GM10266 (cell line): ENCODE measurements at regions not wholly inside any gene's neighbourhood (a gene's known extent, or its start where the extent isn't known, plus 50 kb on each side); places are given as distances from the start of the nearest gene placed in this dataset.

Source experiments
- DNase-seq: peaks from one replicate; pipeline ENCODE4 v3.0.0; 2012; ENCODE audit errors: extremely low spot score
- TF ChIP-seq, protein P1 (sequence below): IDR thresholded peaks from 2 replicates; pipeline ENCODE4 v1.5.1; 2012; ENCODE audit warnings: mild to moderate bottlenecking, low read depth; ENCODE audit not compliant: control insufficient read depth, insufficient read depth; ENCODE audit errors: missing control alignments

DNA sequence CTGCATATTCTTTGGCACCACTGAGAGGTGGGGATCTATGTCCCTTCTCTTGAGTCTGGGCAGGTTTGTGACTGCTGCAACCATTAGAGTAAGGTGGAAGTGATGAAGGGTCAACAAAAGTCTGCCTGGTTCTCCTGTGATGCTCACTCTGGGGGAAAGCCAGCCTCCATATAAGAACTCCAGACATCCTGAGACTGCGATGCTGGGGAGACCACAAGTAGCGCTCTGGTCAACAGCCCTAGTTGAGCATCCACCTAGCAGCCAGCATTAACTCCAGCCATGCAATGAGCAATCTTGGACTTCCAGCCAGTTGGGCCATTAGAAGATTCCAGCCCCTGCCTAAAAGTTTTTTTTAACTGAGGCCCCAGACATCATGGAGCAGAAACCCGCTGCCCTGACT is 62.8 kb downstream of the SCN11A start:
- TF ChIP-seq, protein P1, sequence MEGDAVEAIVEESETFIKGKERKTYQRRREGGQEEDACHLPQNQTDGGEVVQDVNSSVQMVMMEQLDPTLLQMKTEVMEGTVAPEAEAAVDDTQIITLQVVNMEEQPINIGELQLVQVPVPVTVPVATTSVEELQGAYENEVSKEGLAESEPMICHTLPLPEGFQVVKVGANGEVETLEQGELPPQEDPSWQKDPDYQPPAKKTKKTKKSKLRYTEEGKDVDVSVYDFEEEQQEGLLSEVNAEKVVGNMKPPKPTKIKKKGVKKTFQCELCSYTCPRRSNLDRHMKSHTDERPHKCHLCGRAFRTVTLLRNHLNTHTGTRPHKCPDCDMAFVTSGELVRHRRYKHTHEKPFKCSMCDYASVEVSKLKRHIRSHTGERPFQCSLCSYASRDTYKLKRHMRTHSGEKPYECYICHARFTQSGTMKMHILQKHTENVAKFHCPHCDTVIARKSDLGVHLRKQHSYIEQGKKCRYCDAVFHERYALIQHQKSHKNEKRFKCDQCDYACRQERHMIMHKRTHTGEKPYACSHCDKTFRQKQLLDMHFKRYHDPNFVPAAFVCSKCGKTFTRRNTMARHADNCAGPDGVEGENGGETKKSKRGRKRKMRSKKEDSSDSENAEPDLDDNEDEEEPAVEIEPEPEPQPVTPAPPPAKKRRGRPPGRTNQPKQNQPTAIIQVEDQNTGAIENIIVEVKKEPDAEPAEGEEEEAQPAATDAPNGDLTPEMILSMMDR = no peak
- DNase-seq = no peak

DNA sequence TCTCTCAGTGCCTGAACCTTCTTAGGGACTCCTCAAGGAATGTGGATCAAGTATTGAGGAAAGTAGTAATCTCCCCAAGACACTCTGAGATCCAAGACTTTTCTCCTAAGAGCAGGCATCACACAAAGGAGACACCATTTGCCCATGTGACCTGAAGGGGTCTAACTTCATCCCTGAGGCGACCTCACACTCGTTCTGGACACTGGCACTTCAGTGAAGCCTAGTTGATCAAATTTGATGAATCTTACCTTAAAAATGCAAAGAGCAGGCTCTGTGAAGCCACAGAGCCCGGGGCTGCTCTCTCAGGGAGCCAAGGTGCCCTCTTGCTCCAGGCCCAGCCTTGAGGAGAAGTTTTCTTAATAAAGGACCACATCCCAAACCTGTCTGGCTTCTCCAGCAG is 64.3 kb downstream of the SCN11A start:
- no peak for DNase-seq
- TF ChIP-seq, protein P1 = no peak

DNA sequence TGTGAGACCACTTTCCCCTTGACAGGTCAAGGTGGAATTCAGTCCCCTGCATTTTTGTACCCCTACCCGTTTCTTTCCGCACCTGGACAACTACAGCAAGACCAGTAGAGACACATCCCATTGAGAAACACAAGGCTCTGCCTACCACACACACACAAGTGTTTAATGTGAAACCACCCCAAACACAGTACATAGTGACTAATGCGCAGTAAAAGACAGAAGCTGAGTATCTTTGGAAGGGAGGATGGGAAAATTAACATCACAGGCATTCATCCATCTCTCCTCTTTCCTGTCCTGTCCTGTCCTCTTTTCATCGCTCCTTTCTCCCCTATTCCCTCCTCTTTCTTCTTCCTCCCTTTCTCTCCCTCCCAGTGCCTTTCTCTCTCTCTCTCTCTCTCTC is 64.8 kb downstream of the SCN11A start:
- no peak for DNase-seq
- TF ChIP-seq, protein P1 = no peak

DNA sequence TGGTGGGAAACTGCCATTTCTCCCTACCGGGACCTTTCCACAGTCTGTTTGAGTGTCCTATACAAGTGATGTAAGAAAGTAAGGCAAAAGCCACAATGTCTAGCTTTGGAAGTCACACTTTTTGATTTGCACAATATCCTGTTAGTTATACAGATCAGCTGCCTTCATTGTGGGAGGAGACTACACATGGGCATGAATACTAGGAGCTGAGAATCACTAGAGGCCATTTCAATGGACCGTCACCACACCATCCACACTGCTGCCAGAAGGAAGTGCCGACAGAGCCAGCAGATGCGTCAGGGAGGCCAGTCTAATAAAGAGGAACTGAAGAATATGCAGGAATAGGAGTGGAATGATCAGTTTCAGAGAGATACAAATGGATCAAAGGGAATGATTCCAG is 65.8 kb downstream of the SCN11A start:
- TF ChIP-seq, protein P1 = no peak
- no peak for DNase-seq

DNA sequence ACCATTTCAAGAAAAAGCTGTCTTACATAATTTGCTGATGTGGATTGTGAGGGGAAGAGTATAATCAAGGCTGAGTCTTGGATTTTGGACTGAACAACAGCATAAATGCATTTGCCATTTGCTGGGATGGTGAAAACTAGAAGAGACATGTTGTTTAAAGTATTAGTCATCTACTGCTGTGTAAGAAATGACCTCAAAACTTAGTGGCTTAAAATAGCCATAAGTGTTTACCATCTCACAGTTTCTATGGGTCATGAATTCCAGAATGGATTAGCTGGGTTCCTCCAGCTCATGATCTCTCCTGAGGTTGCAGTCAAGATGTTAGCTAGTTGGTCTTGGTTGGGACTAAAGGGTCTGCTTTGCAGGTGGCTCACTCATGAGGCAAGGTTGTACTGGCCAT is 66.2 kb downstream of the SCN11A start:
- TF ChIP-seq, protein P1 = no peak
- DNase-seq = no peak

DNA sequence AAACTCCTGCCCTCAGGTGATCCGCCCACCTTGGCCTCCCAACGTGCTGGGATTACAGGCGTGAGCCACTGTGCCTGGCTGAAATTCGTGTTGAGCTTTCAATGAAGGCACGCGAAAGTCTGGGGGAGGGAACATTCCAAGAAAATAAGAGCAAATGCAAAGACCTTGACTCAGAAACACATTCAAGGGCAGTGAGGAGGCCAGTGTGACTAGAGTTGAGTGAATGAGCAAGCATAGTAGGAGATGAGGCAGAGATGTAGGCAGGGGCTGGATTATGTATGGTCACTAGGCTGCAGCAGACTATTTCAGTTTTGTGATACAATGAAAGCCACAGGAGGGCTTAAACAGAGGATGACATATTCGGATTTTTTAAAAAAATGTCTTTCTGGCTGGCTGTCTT is 67.0 kb downstream of the SCN11A start:
- no peak for DNase-seq
- TF ChIP-seq, protein P1 = no peak

DNA sequence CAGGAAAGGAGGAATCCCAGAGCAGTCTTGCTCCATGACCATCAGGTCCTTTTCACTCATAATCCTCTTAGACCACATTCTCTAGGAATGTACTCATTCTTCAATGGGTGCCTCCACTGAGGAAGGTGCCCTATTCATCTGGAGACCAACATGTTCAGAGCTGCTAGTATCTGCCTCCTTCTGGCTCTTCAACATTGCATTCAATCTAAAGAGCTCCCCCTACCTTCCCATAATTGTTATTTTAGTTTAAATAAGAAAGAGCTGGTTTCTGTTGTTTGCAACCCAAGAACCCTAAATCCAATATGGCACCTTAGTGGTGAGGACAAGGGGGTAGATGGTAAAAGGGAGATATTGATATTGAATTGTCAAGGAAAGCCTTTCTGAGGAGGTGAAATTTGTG is 67.6 kb downstream of the SCN11A start:
- TF ChIP-seq, protein P1 = no peak
- no peak for DNase-seq
